ENCODE measurements at regions not wholly inside any gene's neighbourhood (a gene's known extent, or its start where the extent isn't known, plus 50 kb on each side); places are given as distances from the start of the nearest gene placed in this dataset.
"Not testable (repeated sequence)": the region's sequence is repeated elsewhere in the genome, so short reads cannot be mapped to it uniquely, and the experiment has no call there.

DNA sequence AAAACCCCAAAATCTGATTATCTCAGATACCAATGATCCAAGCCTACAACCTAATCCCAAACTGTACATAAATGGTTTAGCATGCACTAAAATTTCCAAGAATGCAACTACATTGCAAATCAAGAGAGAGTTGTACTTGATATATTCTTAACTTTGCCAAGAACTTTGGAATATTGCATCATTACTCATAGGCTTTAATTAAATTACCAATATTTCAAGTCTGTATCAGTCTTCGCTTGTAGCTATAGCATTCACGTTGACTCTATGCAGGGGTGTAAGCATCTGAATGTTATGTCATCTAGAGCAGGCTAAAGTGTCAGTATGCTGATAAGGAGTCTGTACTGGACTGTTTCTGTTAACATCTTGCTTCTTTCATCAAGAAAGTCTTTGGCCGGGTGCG, 56.3 kb downstream of the FOXI3 start:
- no peak for DNase-seq (ENCODE audit: low spot score)

DNA sequence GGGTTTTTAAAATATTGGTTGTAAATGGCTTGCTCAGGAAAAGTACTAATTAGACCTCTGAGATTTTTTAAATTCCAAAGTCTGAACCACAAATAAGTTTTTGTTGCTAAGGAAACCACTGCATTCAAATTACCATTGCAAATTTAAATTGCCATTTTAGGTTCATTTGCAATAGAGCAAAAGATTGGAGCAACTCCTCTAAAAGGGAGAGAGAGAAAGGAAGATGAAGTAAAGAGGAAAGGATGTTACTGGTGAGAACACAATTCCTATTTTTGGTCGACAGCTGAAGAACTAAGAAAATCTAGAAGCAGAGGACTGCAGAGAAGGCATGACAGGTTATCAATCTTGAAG, 74.9 kb downstream of the FOXI3 start:
- no peak for DNase-seq (ENCODE audit: low spot score)

DNA sequence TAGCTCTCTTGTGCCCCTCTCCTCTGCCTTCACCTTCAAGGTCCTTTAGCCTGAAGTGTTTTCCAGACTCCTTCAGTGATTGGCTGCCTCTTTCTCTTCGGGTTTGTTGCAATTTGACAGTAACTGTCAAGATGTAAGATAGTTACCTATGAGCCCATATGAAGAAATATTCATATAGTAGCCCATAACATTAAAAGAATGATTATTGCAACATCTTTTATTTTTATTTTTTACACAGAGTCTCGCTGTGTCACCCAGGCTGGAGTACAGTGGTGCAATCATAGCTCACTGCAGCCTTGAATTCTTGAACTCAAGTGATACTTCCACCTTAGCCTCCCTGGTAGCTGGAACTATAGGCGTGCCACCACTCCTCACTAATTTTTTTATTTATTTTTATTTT, 80.5 kb downstream of the FOXI3 start:
- no peak for DNase-seq (ENCODE audit: low spot score)

GRCh38 chr2:88365408-88365807, 87.1 kb downstream of the FOXI3 start:
- DNase-seq (ENCODE audit: low spot score): not testable (repeated sequence)

- DNase-seq (ENCODE audit: low spot score): no peak
Measured at GRCh38 chr2:88355486-88355885, 97.0 kb downstream of the FOXI3 start.

DNA sequence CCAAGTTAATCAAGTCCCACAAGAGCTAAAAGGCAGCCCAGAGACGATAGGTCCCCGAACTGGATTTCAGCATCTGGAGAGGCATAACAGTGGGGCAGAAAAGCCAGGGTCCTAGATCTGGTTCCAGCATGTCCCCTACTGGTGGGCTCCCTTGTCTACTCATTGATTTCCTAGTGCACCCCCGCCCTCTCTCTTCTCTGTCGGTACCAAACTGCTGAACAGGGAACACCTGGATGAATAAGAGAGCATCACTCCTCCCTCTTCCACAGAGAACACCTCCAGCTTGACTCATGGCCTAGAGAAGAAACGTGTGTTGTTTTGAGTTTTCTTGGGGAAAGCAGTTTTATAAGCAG, 101.3 kb downstream of the FOXI3 start:
- DNase-seq (ENCODE audit: low spot score): no peak

DNA sequence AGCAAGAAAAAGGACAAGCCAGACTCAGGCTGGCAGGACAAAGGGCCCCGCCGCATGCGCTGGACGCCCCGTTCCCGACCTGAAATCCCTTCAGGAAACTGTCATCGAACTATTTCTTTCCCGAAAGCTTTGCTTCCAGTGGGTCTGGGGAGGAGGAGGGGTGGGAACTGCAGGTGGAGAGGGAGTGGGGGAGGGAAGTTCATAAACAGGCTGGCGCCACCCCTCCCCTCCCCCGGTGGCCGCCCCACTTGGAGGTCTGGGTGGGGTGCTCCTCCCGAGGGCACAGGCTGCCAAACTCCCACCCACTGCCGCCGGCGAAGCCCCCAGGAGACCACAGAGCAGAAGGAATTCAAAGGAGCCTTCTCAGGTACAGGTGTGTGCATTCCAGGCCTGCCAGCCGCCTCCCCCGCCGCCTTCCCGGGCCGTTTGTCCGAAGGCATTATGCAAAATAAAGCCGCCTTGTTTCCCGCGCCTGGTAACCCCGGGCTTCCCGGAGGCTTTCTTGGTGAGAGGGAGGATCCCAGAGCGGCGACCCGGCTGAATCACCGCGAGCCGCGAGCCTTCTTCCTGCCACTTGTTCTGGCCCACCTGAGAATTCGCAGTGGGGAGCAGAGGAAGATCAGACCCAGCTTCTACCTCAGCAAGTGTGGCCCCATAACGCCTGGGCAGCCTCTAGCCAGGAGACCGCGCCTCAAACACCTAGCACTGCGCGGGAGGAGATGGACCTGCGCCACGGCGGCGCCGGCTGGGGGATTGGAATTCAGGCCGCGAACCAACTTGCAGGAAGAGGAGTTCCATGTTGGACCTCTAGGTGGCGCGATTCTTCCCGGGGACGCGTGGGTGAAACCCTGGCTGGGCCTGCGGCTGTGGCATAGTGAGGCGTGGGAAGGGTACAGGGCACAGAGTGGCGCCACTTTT, 101.9 kb downstream of the FOXI3 start:
- DNase-seq (ENCODE audit: low spot score): peak; percentile 61

DNA sequence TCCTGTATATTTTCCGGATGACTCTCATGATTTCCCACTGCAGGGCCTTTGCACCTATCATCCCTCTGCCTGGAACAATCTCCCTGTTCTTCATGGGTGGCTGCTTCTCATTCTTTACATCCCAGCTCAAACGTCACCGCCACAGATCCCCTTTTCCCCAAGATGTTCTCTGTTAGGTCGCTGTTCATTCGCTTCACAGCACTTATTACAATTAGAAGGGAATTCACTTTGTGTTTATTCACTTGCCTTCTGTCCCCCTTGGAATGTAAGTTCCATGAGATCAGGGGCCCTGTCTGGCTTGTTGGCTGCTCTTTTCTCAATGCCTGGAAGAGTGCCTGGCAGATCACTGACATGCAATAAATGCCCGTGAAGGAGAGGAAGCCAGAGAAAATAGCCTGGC, 106.7 kb downstream of the FOXI3 start:
- DNase-seq (ENCODE audit: low spot score): no peak

DNA sequence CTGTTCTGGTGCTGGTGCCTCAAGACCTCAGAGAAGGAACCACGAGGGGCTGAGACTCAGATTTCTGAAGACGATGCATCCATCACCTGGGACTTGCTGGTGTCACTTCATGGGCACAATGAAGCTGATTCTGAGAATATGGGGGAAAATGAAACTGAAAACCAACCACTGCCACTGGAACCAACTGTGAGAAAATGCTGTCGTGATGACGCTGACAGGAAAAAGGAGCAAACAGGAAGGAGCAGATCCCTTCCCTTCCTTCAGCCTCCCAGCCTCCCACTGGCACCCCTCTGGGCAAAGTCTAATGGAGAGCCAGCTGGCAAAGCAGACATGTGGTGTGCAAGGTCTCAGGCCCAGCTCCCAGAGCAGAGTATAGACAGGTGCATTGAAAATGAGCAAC, 109.7 kb downstream of the FOXI3 start:
- DNase-seq (ENCODE audit: low spot score): no peak

DNA sequence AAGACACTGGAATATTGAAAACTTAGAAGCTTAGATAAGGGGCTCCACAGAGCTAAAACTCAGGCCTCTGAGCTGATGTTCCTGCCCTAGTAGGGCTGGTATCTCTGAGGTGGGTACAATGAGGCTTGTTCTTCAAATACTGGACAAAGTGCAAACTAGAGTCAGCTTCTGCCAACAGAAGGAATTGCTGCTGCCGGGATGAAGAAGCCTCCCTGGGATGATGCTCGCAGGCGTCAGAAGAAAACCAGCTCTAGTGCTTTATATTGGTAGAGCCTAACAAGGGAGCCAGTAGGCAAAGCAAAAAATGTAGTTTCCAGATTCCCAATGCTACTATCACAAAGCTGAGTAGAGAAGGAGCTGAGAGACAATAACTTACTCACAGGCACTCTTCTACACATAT, 118.1 kb downstream of the FOXI3 start:
- no peak for DNase-seq (ENCODE audit: low spot score)

DNA sequence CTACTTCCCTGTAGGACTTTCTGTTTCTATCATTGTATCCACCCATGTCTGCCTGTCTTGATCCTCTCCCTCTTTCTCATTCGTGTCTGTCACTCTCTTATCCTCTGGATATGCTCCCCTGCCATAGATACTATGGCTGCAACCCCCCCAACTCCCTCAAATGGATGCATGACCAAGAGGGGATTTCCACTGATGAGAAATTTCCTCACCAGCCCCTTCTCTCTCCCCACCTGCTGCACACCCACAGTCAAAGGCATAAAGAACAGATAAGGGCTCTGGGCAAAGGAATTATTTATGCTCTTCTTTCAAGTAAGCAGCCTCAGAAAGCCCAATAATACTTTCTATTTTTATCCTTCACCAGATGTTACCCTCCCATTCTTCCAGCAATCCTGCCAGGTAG, 121.3 kb downstream of the FOXI3 start:
- no peak for DNase-seq (ENCODE audit: low spot score)

DNA sequence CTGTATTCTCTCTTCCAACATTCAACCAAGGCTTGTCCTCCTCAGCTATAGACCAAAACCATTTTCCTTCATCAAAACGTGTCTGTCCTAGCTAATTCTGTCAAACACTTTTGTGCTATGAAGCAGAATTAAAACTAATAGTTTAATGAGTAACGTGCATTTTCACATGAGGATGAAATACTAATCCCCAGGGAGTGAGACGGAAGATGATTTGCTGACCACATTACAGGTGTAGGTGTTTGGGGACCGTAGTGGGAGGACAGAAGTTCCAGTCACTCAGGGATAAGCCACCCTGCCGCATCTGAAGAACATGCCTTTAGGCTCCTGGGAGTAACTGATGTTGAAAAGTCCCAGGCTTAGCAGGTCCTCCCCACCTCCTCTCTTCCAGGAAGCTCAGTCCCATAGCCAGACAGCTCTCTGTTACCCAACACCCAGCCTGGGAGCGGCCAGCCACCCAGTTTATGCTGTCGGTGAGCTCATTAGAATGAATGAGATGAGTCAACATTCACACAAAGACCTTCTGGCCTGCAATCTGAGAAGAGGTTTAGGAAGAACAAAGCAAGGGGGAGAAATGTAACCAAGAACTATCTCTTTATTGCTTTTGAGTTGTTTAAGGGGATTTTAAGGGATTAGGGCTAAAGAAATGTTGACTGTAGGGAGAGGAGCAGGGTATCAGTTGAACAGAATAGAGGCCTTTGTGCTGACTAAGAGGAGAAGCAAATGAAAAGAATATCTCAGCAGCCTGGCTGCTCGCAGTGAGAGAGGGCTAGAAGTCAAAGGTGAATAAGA, 122.5 kb downstream of the FOXI3 start:
- peak; percentile 29 for DNase-seq (ENCODE audit: low spot score)

GRCh38 chr2:88321449-88322248, 130.8 kb downstream of the FOXI3 start:
- DNase-seq (ENCODE audit: low spot score): no peak

GRCh38 chr2:88320076-88320773, 132.3 kb downstream of the FOXI3 start:
- no peak for DNase-seq (ENCODE audit: low spot score)

GRCh38 chr2:88318956-88319330, 133.6 kb downstream of the FOXI3 start:
- DNase-seq (ENCODE audit: low spot score): no peak

- DNase-seq (ENCODE audit: low spot score): no peak
Measured at GRCh38 chr2:88318071-88318955, 134.2 kb downstream of the FOXI3 start.

DNA sequence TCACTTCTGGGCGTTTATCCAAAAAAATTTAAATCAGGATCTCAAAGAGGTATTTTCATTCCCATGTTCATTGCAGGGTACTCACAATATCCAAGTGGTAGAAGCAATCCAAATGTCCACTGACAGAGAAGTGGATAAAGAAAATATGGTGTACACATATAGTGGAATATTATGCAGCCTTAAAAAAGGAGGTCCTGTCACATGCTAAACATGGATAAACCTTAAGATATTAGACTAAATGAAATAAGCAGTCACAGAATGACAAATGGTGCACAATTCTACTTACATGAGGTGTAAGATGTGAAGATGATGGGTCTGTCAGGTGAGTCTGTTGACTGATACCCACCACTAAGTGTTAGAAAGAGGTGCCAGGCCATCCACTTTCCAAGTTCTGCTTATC, 140.6 kb downstream of the THNSL2 start:
- DNase-seq (ENCODE audit: low spot score): no peak

- DNase-seq (ENCODE audit: low spot score): peak; percentile 40
Measured at GRCh38 chr2:88307817-88308216, 137.7 kb downstream of the THNSL2 start.

GRCh38 chr2:88303865-88304264, 133.7 kb downstream of the THNSL2 start:
- DNase-seq (ENCODE audit: low spot score): no peak

- no peak for DNase-seq (ENCODE audit: low spot score)
Measured at GRCh38 chr2:88296247-88296646, 126.1 kb downstream of the THNSL2 start.

All from HuH-7.5 (cell line).